Kidney (tissue), 13 donors: ENCODE measurements at regions not wholly inside any gene's neighbourhood (a gene's known extent, or its start where the extent isn't known, plus 50 kb on each side); places are given as distances from the start of the nearest gene placed in this dataset.

Experiments used
- DNase-seq, 5 donors: peaks; one replicate each; pipeline ENCODE4 v3.0.0-alpha.2; 2013 to 2020
- FAIRE-seq: peaks from 2 replicates; lab custom pipeline; 2012; peaks lifted over from hg19 to GRCh38; lab: Jason Lieb, UNC
- H3K27ac ChIP-seq, 2 donors: one replicate each; pipeline ENCODE4 v1.7.0; 2013; ENCODE audit warnings: low read depth in 2 of 2, low read length in 2 of 2, inconsistent platforms in 1 of 2
- H3K27me3 ChIP-seq: one replicate; pipeline ENCODE4 v1.7.1; 2013; ENCODE audit warnings: low read length, inconsistent platforms; ENCODE audit not compliant: control insufficient read depth, insufficient read depth
- H3K36me3 ChIP-seq, 3 donors: one replicate each; pipeline versions ENCODE4 v1.7.0 to v1.7.1; 2013; ENCODE audit warnings: low read length in 3 of 3, control low read depth in 1 of 3, inconsistent platforms in 1 of 3; ENCODE audit not compliant: insufficient read depth in 3 of 3, control insufficient read depth in 2 of 3
- H3K4me1 ChIP-seq, 3 donors: one replicate each; pipeline versions ENCODE4 v1.7.0 to v1.7.1; 2013; ENCODE audit warnings: low read length in 3 of 3, inconsistent platforms in 1 of 3, low read depth in 1 of 3; ENCODE audit not compliant: control insufficient read depth in 2 of 3, insufficient read depth in 2 of 3
- H3K4me3 ChIP-seq, 3 donors: one replicate each; pipeline versions ENCODE4 v1.7.0 to v1.8.1; 2013; ENCODE audit warnings: low read length in 3 of 3, control low read depth in 1 of 3, inconsistent platforms in 1 of 3
- H3K9ac ChIP-seq, 3 donors: one replicate each; pipeline versions ENCODE4 v1.7.0 to v1.7.1; 2013; ENCODE audit warnings: low read length in 3 of 3, control low read depth in 1 of 3, inconsistent platforms in 1 of 3
- H3K9me3 ChIP-seq, 3 donors: one replicate each; pipeline versions ENCODE4 v1.7.0 to v1.7.1; 2013; ENCODE audit warnings: low read length in 3 of 3, control low read depth in 1 of 3, inconsistent platforms in 1 of 3; ENCODE audit not compliant: control insufficient read depth in 2 of 3, insufficient read depth in 1 of 3
- CTCF ChIP-seq: IDR thresholded peaks from 3 replicates; pipeline ENCODE4 v1.5.1; 2012; ENCODE audit warnings: mild to moderate bottlenecking, moderate library complexity, borderline replicate concordance; ENCODE audit not compliant: insufficient read depth; ENCODE audit errors: extremely low read depth
- intact Hi-C: fragments of 100-400 bp; cut with DNase I; formaldehyde crosslinking; loops from one replicate; pipeline ENCODE4 v1.11.1; 2022
- donor health status: control.
- donor health status: control.
- donor health status: control.
- donor health status: control.
- donor health status: control.
- donor health status: DM: yes; HTN: yes; CAD: no.
- donor health status: Normal renal cell carcinoma (clear cell type).

GRCh38 chr4:37745946-37746345, 59.8 kb upstream of the RELL1 start:
- H3K27ac ChIP-seq, result no peak overlapping the region
- H3K36me3 ChIP-seq, result no peaks in the 10 kb centered on the region
- no peaks in the 10 kb centered on the region for H3K4me1 ChIP-seq
- DNase-seq (no peak), FAIRE-seq (no peak)
- intact Hi-C loops, result no loop called here
- H3K4me3 ChIP-seq, result no peak overlapping the region
- no peaks in the 10 kb centered on the region for H3K9me3 ChIP-seq
- no peak overlapping the region for H3K9ac ChIP-seq
- TF ChIP-seq CTCF, result no peak
- no peaks in the 10 kb centered on the region for H3K27me3 ChIP-seq

GRCh38 chr4:37742149-37742548, 56.0 kb upstream of the RELL1 start:
- no peaks in the 10 kb centered on the region for H3K4me1 ChIP-seq
- FAIRE-seq, result no peak
- no peak overlapping the region for H3K27ac ChIP-seq
- no peaks in the 10 kb centered on the region for H3K9me3 ChIP-seq
- H3K27me3 ChIP-seq, result no peaks in the 10 kb centered on the region
- DNase-seq, result no peak
- no peaks in the 10 kb centered on the region for H3K36me3 ChIP-seq
- no peak overlapping the region for H3K9ac ChIP-seq
- no peak for TF ChIP-seq CTCF
- H3K4me3 ChIP-seq, result no peak overlapping the region
- intact Hi-C loops, result no loop called here

GRCh38 chr4:37741564-37741963, 55.4 kb upstream of the RELL1 start:
- Histone ChIP-seq H3K36me3 (no peaks in the 10 kb centered on the region), H3K4me3 (no peak overlapping the region), H3K9me3 (no peaks in the 10 kb centered on the region), H3K9ac (no peak overlapping the region), H3K27ac (no peak overlapping the region), H3K27me3 (no peaks in the 10 kb centered on the region), H3K4me1 (no peaks in the 10 kb centered on the region)
- TF ChIP-seq CTCF, result no peak
- FAIRE-seq, result no peak
- intact Hi-C loops, result no loop called here
- no peak for DNase-seq

GRCh38 chr4:37740546-37740945, 54.4 kb upstream of the RELL1 start:
- H3K4me1 ChIP-seq, result no peaks in the 10 kb centered on the region
- H3K9me3 ChIP-seq, result no peaks in the 10 kb centered on the region
- no peaks in the 10 kb centered on the region for H3K36me3 ChIP-seq
- H3K27me3 ChIP-seq, result no peaks in the 10 kb centered on the region
- FAIRE-seq, result no peak
- DNase-seq, result no peak
- TF ChIP-seq CTCF, result no peak
- intact Hi-C loops, result no loop called here
- H3K4me3 ChIP-seq, result no peak overlapping the region
- no peak overlapping the region for H3K9ac ChIP-seq
- no peak overlapping the region for H3K27ac ChIP-seq
